ENCODE measurements at regions not wholly inside any gene's neighbourhood (a gene's known extent, or its start where the extent isn't known, plus 50 kb on each side); places are given as distances from the start of the nearest gene placed in this dataset.

- Mint-ChIP-seq H3K27ac (ENCODE audit: unreplicated experiment) (no peak overlapping the region), H3K36me3 (ENCODE audit: low read depth, unreplicated experiment) (peaks cover 2% of the 10 kb centered on the region)
- no peak for DNase-seq (ENCODE audit: low read depth)
Observed at GRCh38 chr11:16632295-16633200, 105.9 kb upstream of the C11orf58 start.

GRCh38 chr11:16630651-16631050 lies 107.8 kb upstream of the C11orf58 start:
- DNase-seq (ENCODE audit: low read depth) = no peak

More at GRCh38 chr11:16632295-16633200, 105.9 kb upstream of the C11orf58 start:
- H3K9me3 Mint-ChIP-seq (ENCODE audit: unreplicated experiment) = peaks cover 14% of the 10 kb centered on the region
- H4K20me1 ChIP-seq (ENCODE audit: insufficient read depth, low read length) = no peaks in the 10 kb centered on the region
- H3K36me3 ChIP-seq (ENCODE audit: insufficient read depth, low read length) = no peaks in the 10 kb centered on the region
- H3K9me3 ChIP-seq (ENCODE audit: insufficient read depth, low read depth, low read length) = no peaks in the 10 kb centered on the region
- H3K27ac ChIP-seq (ENCODE audit: low read depth, low read length) = no peak overlapping the region
- H3K4me1 Mint-ChIP-seq (ENCODE audit: low read depth, unreplicated experiment) = no peaks in the 10 kb centered on the region
- no peaks in the 10 kb centered on the region for H3K4me1 ChIP-seq (ENCODE audit: insufficient read depth, low read length)
- no peaks in the 10 kb centered on the region for H3K79me2 ChIP-seq (ENCODE audit: insufficient read depth, low read length)
- TF ChIP-seq EZH2 (IDR thresholded peaks at IDR 0.05; ENCODE audit: insufficient read depth, low read length) = no peak
- TF ChIP-seq CTCF (IDR thresholded peaks at IDR 0.05; ENCODE audit: insufficient read depth, low read depth, low read length) = peak; percentile 44
- no peak overlapping the region for H3K9ac ChIP-seq (ENCODE audit: low read length)
- no peaks in the 10 kb centered on the region for H3K27me3 Mint-ChIP-seq (ENCODE audit: low read depth, unreplicated experiment)
- no peak overlapping the region for H3K4me3 Mint-ChIP-seq (ENCODE audit: unreplicated experiment)
- peaks cover 3% of the 10 kb centered on the region for H3K27me3 ChIP-seq (ENCODE audit: insufficient read depth, low read length)
- FAIRE-seq = no peak
- peak overlapping the region; percentile 32 for H2AFZ ChIP-seq (ENCODE audit: low read depth, low read length)
- H3K4me2 ChIP-seq (ENCODE audit: low read length) = no peak overlapping the region
- no peak overlapping the region for H3K4me3 ChIP-seq (ENCODE audit: insufficient read depth, low read depth, low read length)

More at GRCh38 chr11:16630651-16631050, 107.8 kb upstream of the C11orf58 start:
- H3K27ac ChIP-seq (ENCODE audit: low read depth, low read length) = no peak overlapping the region
- FAIRE-seq = no peak
- TF ChIP-seq EZH2 (IDR thresholded peaks at IDR 0.05; ENCODE audit: insufficient read depth, low read length) (no peak), CTCF (IDR thresholded peaks at IDR 0.05; ENCODE audit: insufficient read depth, low read depth, low read length) (no peak)
- H3K4me3 Mint-ChIP-seq (ENCODE audit: unreplicated experiment) = no peak overlapping the region
- no peaks in the 10 kb centered on the region for H3K27me3 Mint-ChIP-seq (ENCODE audit: low read depth, unreplicated experiment)
- H3K4me1 Mint-ChIP-seq (ENCODE audit: low read depth, unreplicated experiment) = no peaks in the 10 kb centered on the region
- peaks cover 3% of the 10 kb centered on the region for H3K27me3 ChIP-seq (ENCODE audit: insufficient read depth, low read length)
- peaks cover 2% of the 10 kb centered on the region for H3K36me3 Mint-ChIP-seq (ENCODE audit: low read depth, unreplicated experiment)
- H4K20me1 ChIP-seq (ENCODE audit: insufficient read depth, low read length) = no peaks in the 10 kb centered on the region
- H3K4me3 ChIP-seq (ENCODE audit: insufficient read depth, low read depth, low read length) = no peak overlapping the region
- H3K9me3 Mint-ChIP-seq (ENCODE audit: unreplicated experiment) = peaks cover 9% of the 10 kb centered on the region
- H3K9me3 ChIP-seq (ENCODE audit: insufficient read depth, low read depth, low read length) = no peaks in the 10 kb centered on the region
- H3K4me1 ChIP-seq (ENCODE audit: insufficient read depth, low read length) = no peaks in the 10 kb centered on the region
- H3K36me3 ChIP-seq (ENCODE audit: insufficient read depth, low read length) = no peaks in the 10 kb centered on the region
- no peak overlapping the region for H3K27ac Mint-ChIP-seq (ENCODE audit: unreplicated experiment)
- H3K9ac ChIP-seq (ENCODE audit: low read length) = no peak overlapping the region
- no peak overlapping the region for H3K4me2 ChIP-seq (ENCODE audit: low read length)
- H3K79me2 ChIP-seq (ENCODE audit: insufficient read depth, low read length) = no peaks in the 10 kb centered on the region
- no peak overlapping the region for H2AFZ ChIP-seq (ENCODE audit: low read depth, low read length)

Measured in astrocyte (in vitro differentiated cells and primary cell).